ENCODE measurements at regions not wholly inside any gene's neighbourhood (a gene's known extent, or its start where the extent isn't known, plus 50 kb on each side); places are given as distances from the start of the nearest gene placed in this dataset.

DNA sequence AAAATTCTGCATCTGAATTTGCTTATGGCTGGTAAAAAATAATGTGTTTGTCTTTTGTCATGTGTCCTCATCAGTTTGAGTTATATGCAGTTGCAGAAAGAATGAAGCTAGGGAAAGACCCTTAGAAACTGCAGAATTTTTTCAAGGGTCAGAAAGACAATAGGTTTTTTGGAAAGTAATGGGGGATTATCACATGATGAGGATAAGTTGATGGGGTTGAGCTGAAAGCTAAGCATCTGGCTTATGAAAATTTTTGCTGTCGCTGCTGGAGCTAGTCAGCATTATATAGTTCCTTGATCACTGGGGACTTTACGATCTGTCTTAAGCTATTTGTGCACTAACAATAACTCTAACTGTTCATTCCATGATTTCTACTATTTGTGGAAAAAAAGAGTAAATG, 331.7 kb downstream of the PPARGC1A start:
- TF ChIP-seq, protein P1, sequence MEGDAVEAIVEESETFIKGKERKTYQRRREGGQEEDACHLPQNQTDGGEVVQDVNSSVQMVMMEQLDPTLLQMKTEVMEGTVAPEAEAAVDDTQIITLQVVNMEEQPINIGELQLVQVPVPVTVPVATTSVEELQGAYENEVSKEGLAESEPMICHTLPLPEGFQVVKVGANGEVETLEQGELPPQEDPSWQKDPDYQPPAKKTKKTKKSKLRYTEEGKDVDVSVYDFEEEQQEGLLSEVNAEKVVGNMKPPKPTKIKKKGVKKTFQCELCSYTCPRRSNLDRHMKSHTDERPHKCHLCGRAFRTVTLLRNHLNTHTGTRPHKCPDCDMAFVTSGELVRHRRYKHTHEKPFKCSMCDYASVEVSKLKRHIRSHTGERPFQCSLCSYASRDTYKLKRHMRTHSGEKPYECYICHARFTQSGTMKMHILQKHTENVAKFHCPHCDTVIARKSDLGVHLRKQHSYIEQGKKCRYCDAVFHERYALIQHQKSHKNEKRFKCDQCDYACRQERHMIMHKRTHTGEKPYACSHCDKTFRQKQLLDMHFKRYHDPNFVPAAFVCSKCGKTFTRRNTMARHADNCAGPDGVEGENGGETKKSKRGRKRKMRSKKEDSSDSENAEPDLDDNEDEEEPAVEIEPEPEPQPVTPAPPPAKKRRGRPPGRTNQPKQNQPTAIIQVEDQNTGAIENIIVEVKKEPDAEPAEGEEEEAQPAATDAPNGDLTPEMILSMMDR (IDR thresholded peaks at IDR 0.05; ENCODE audit: low read depth, low read length, missing input control): no peak
- TF ChIP-seq NR2F2 (IDR thresholded peaks at IDR 0.05) (no peak), SP1 (IDR thresholded peaks at IDR 0.05) (no peak), TAF1 (conservative IDR thresholded peaks at IDR 0.05) (no peak), RAD21 (IDR thresholded peaks at IDR 0.05) (no peak), FOXA1 (IDR thresholded peaks at IDR 0.05) (no peak), JUND (IDR thresholded peaks at IDR 0.05) (no peak), EGR1 (IDR thresholded peaks at IDR 0.05; ENCODE audit: low read depth in 2 of 2) (no peak)
- TF ChIP-seq, protein P2, sequence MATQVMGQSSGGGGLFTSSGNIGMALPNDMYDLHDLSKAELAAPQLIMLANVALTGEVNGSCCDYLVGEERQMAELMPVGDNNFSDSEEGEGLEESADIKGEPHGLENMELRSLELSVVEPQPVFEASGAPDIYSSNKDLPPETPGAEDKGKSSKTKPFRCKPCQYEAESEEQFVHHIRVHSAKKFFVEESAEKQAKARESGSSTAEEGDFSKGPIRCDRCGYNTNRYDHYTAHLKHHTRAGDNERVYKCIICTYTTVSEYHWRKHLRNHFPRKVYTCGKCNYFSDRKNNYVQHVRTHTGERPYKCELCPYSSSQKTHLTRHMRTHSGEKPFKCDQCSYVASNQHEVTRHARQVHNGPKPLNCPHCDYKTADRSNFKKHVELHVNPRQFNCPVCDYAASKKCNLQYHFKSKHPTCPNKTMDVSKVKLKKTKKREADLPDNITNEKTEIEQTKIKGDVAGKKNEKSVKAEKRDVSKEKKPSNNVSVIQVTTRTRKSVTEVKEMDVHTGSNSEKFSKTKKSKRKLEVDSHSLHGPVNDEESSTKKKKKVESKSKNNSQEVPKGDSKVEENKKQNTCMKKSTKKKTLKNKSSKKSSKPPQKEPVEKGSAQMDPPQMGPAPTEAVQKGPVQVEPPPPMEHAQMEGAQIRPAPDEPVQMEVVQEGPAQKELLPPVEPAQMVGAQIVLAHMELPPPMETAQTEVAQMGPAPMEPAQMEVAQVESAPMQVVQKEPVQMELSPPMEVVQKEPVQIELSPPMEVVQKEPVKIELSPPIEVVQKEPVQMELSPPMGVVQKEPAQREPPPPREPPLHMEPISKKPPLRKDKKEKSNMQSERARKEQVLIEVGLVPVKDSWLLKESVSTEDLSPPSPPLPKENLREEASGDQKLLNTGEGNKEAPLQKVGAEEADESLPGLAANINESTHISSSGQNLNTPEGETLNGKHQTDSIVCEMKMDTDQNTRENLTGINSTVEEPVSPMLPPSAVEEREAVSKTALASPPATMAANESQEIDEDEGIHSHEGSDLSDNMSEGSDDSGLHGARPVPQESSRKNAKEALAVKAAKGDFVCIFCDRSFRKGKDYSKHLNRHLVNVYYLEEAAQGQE (IDR thresholded peaks at IDR 0.05): no peak
- TF ChIP-seq, protein P3, sequence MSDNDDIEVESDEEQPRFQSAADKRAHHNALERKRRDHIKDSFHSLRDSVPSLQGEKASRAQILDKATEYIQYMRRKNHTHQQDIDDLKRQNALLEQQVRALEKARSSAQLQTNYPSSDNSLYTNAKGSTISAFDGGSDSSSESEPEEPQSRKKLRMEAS (IDR thresholded peaks at IDR 0.05): no peak
- TF ChIP-seq, protein P4, sequence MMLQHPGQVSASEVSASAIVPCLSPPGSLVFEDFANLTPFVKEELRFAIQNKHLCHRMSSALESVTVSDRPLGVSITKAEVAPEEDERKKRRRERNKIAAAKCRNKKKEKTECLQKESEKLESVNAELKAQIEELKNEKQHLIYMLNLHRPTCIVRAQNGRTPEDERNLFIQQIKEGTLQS (IDR thresholded peaks at IDR 0.05): no peak
